Stimulated activated CD4-positive, alpha-beta T cell treated with anti-CD3 and anti-CD28 coated beads, Interleukin-4, amount 100 ng/mL, for 48 hours (primary cell): ENCODE measurements at regions not wholly inside any gene's neighbourhood (a gene's known extent, or its start where the extent isn't known, plus 50 kb on each side); places are given as distances from the start of the nearest gene placed in this dataset.
"Not testable (repeated sequence)": the region's sequence is repeated elsewhere in the genome, so short reads cannot be mapped to it uniquely, and the experiment has no call there.

ENCODE experiments used
- DNase-seq, 2 donors: peaks; one replicate each; pipeline ENCODE4 v3.0.0-alpha.2; 2020; ENCODE audit warnings: low read depth in 2 of 2

GRCh38 chr5:14942212-14942611 is 70.6 kb upstream of the ANKH start:
- no peak for DNase-seq

- no peak for DNase-seq
Observed at GRCh38 chr5:14937254-14937653, 65.7 kb upstream of the ANKH start.

- DNase-seq = no peak
Observed at GRCh38 chr5:14936588-14936987, 65.0 kb upstream of the ANKH start.

GRCh38 chr5:14935341-14935740 is 63.8 kb upstream of the ANKH start:
- DNase-seq = no peak

- DNase-seq = no peak
Observed at GRCh38 chr5:14932902-14933469, 61.4 kb upstream of the ANKH start.

- no peak for DNase-seq
Observed at GRCh38 chr5:14930486-14930885, 58.9 kb upstream of the ANKH start.

- no peak for DNase-seq
Observed at GRCh38 chr5:14929293-14930065, 57.9 kb upstream of the ANKH start.

GRCh38 chr5:14928661-14929060 is 57.1 kb upstream of the ANKH start:
- no peak for DNase-seq

GRCh38 chr5:14925326-14925725 is 53.7 kb upstream of the ANKH start:
- no peak for DNase-seq

GRCh38 chr5:14922952-14923351 is 51.4 kb upstream of the ANKH start:
- not testable (repeated sequence) for DNase-seq

- no peak for DNase-seq
Observed at GRCh38 chr5:14922456-14922855, 50.9 kb upstream of the ANKH start.
